Spinal cord (tissue), 9 donors: ENCODE measurements at regions not wholly inside any gene's neighbourhood (a gene's known extent, or its start where the extent isn't known, plus 50 kb on each side); places are given as distances from the start of the nearest gene placed in this dataset.
"Not testable (repeated sequence)": the region's sequence is repeated elsewhere in the genome, so short reads cannot be mapped to it uniquely, and the experiment has no call there.

Experiments used
- DNase-seq, 6 donors: peaks; one replicate each; pipeline versions ENCODE4 v3.0.0 to v3.0.0-alpha.2; 2013 to 2015; ENCODE audit warnings: low spot score in 6 of 6, low read depth in 4 of 6
- H3K27ac ChIP-seq: one replicate; pipeline ENCODE4 v1.5.1; 2013; ENCODE audit warnings: low read depth, low read length, control low read depth
- H3K27me3 ChIP-seq: one replicate; pipeline ENCODE4 v1.6.1; 2013; ENCODE audit warnings: low read length; ENCODE audit not compliant: control insufficient read depth, insufficient read depth
- H3K36me3 ChIP-seq: one replicate; pipeline ENCODE4 v1.6.1; 2013; ENCODE audit warnings: low read length; ENCODE audit not compliant: control insufficient read depth, insufficient read depth
- H3K4me1 ChIP-seq: one replicate; pipeline ENCODE4 v1.6.1; 2013; ENCODE audit warnings: low read length; ENCODE audit not compliant: control insufficient read depth, insufficient read depth
- H3K4me3 ChIP-seq: one replicate; pipeline ENCODE4 v1.5.1; 2013; ENCODE audit warnings: low read depth, low read length, control low read depth
- H3K9me3 ChIP-seq: one replicate; pipeline ENCODE4 v1.6.1; 2013; ENCODE audit warnings: low read length; ENCODE audit not compliant: control insufficient read depth, insufficient read depth
- WGBS: methylation state at CpG from one replicate; pipeline ENCODE4 v1.1.5; 2013; ENCODE audit warnings: missing lambda C conversion rate; ENCODE audit not compliant: insufficient coverage; 5-methylcytosine and 5-hydroxymethylcytosine counted together
- donor health status: healthy.

DNA sequence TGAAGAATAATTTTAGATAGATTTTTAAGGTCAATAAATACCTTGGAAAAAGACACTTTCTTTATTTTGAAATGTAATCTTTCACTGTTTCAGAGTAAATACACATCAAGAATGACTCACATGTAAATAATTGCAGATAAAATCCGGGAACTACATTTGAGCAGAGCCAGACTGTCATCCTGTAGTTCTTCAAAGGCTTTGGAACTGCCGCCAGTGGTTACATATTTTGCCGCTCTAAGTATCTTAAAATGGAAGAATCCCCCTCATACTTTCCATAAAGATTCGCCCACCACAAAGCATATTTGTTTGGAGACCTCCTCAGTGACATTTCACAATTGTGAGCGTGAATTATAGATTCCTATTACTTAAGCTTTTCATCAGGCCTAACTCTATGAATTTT lies 607.8 kb upstream of the ZFP42 start:
- DNase-seq, result no peak
- Histone ChIP-seq H3K36me3 (no peaks in the 10 kb centered on the region), H3K27ac (no peak overlapping the region), H3K4me1 (no peaks in the 10 kb centered on the region), H3K4me3 (no peak overlapping the region), H3K9me3 (no peaks in the 10 kb centered on the region), H3K27me3 (no peaks in the 10 kb centered on the region)
- WGBS, result 86% methylated on average over 4 of the region's 5 CpGs

DNA sequence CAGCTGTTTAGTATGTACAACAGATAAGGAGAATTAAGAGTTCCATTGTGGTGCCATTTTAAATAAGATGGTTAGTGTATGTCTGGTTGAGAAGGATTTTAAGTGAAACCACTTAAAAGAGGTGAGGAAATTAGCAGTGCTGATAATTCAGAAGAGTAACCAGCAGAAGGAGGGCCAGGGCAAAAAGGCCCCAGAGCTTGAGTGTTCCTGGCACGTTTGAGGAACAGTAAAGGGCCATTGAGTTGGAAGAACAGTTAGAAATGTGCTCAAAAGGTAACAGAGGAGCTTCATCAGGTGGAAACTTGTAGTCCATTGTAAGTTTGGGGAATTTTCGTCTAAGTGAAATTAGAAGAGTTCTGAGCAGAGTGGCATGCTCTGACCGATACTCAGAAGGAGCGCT lies 606.2 kb upstream of the ZFP42 start:
- H3K9me3 ChIP-seq, result no peaks in the 10 kb centered on the region
- H3K27me3 ChIP-seq, result no peaks in the 10 kb centered on the region
- 83% methylated on average over 4 of the region's 4 CpGs for WGBS
- H3K27ac ChIP-seq, result no peak overlapping the region
- DNase-seq, result no peak
- H3K36me3 ChIP-seq, result no peaks in the 10 kb centered on the region
- no peaks in the 10 kb centered on the region for H3K4me1 ChIP-seq
- H3K4me3 ChIP-seq, result no peak overlapping the region

DNA sequence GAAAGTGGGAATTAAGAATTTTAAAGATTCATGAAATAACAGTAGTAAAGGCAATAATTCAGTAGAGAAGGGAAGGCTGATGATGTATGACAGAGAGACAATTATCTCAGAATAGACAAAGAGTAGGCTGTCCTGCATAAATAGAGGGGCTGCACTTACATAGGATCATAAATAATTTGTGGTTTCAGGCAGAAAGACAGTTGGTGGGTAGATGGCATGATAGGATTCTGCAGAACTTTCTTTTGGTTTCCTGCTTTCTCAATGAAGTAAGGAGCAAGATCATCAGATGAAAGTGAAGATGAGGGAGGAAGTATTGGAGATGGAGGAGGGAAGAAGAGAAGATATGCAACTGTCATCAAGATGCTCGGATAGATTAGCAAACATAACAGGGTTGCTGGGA lies 604.9 kb upstream of the ZFP42 start:
- H3K4me1 ChIP-seq, result no peaks in the 10 kb centered on the region
- no peaks in the 10 kb centered on the region for H3K9me3 ChIP-seq
- H3K36me3 ChIP-seq, result no peaks in the 10 kb centered on the region
- no peak overlapping the region for H3K27ac ChIP-seq
- DNase-seq, result no peak
- no CpG with 5 or more reads among the region's 1 CpG for WGBS
- no peaks in the 10 kb centered on the region for H3K27me3 ChIP-seq
- H3K4me3 ChIP-seq, result no peak overlapping the region

DNA sequence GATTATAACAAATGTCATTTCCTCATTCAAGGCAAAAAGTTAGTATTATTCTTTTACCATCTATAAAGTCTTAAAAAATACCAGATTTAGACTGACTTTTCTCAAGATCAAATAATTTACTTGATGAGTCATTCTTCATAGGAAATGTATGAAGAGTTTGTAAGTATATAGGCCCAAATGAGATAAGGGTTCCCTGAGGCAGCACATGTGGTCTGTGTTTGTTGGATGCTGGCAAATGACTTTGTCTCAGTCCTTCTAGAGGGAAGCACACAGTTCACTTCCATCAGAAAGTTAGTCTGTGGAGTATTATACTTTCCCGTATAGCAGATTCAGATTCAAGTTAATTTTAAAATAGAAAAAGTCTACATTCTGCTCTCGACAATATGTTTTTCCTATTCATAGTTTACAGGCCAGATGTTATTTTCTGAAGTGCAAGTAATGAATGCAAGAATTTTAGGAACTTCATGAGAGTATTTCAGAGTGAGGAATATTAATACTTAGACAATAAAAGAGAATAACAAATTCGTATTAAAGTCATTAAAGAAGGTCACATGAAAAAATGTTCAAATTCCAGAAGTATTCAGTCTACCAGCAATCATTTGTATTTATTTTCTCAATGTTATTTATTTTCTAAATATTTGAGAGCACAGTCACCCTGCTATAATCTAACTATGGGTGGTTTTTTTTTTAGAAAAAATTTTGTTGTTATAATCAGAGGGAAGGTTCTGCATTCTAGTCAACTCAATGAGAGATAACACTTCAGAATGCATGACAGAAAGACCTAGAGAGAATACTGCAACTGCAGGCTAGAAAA lies 601.8 kb upstream of the ZFP42 start:
- Histone ChIP-seq H3K36me3 (no peaks in the 10 kb centered on the region), H3K27me3 (no peaks in the 10 kb centered on the region), H3K9me3 (no peaks in the 10 kb centered on the region), H3K4me3 (no peak overlapping the region), H3K27ac (no peak overlapping the region), H3K4me1 (no peaks in the 10 kb centered on the region)
- no peak for DNase-seq
- no CpG with 5 or more reads among the region's 3 CpGs for WGBS

DNA sequence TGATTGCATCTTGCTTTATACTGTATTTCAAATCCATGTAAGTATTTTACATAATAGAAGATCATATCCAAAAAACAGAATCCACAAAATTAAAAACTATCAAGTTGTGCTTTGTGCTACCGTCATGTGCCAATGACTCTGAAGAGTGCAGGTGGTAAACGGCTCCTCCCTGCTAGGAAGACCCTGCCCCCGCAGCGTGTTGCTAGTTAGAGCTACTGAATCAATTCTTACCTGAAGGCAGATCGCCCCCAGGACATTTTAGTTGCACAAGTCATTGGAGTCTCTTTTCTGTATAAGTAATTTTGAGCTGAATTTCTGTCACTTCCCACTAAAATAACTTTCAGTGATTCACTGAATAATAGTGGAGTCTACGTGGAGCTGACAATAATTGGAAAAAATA lies 599.5 kb upstream of the ZFP42 start:
- H3K27ac ChIP-seq, result no peak overlapping the region
- no peaks in the 10 kb centered on the region for H3K27me3 ChIP-seq
- H3K4me1 ChIP-seq, result no peaks in the 10 kb centered on the region
- WGBS, result 77% methylated on average over 3 of the region's 6 CpGs
- no peaks in the 10 kb centered on the region for H3K9me3 ChIP-seq
- no peak overlapping the region for H3K4me3 ChIP-seq
- no peaks in the 10 kb centered on the region for H3K36me3 ChIP-seq
- DNase-seq, result peak in 1 of 6 donors; percentile 16

DNA sequence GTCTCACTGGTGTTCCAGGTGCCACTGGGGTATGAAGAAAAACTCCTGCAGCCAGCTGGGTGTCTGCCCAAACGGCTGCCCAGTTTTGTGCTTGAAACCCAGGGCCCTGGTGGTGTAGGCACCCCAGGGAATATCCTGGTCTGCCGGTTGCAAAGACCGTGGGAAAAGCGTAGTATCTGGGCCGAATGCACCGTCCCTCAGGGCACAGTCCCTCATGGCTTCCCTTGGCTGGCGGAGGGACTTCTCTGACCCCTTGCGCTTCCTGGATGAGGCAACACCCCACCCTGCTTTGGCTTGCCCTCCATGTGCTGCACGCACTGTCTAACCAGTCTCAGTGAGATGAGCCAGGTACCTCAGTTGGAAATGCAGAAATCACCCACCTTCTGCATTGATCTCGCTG lies 587.1 kb upstream of the ZFP42 start:
- not testable (repeated sequence) for H3K4me3 ChIP-seq, DNase-seq, H3K4me1 ChIP-seq, H3K27ac ChIP-seq, H3K27me3 ChIP-seq, H3K36me3 ChIP-seq, H3K9me3 ChIP-seq
- 94% methylated on average over 10 of the region's 10 CpGs for WGBS

DNA sequence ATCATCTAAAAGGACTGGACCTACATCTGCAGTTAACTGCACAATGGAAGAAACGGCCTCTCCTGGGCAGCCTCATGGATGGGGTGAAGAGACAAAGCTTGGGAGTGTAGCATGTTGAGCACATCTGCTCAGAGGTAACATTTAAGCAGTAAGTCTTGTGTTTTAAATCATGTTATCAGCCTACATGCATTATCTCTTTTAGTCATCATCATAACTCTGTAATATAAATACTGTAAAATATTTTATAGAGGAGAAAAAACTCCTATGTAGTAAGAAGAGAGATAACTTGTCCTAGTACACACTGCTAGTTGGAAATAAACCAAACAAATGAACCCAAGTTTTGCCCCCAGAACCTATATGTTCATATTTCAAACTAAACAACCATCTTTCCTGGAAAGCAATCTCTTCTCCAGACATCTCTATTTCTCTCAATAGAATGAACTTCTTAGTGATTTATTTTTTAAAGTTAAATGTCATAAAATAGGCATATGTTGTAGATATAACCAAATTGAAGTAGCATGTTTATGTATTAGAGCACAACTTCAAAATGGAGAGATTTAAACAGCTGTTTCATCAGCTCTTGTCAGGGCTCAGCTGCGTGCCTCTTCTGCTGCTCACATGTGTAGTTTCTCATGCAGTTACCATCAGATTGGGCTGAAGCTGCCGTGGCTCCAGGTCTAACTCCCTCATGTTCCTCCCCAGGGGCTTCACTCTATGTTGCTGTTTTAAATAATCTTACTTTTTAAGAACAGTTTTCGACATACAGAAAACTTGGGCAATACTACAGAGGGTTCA lies 581.8 kb upstream of the ZFP42 start:
- no peak overlapping the region for H3K4me3 ChIP-seq
- WGBS, result 91% methylated on average over 1 of the region's 4 CpGs
- no peaks in the 10 kb centered on the region for H3K36me3 ChIP-seq
- H3K9me3 ChIP-seq, result no peaks in the 10 kb centered on the region
- no peak for DNase-seq
- no peak overlapping the region for H3K27ac ChIP-seq
- H3K4me1 ChIP-seq, result no peaks in the 10 kb centered on the region
- no peaks in the 10 kb centered on the region for H3K27me3 ChIP-seq

DNA sequence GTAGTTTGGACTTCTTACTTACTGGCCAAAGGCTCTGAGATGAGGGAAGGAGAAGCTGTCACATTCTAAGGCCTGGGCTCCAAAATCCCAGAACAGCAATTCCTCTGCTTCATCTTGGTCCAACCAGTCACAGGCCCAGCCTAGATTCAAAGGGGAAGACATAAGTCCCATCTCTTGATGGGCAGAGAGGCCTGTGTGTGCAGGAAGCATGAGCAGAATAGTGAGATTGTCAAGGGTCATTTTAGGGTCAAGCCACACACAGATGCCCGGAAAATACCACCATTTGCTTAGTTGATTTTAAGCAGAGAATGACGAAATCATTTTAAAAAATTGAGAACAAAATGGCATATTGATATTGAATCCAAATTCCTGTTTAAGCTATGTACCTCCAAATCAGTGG lies 580.9 kb upstream of the ZFP42 start:
- Histone ChIP-seq H3K27ac (no peak overlapping the region), H3K4me3 (no peak overlapping the region), H3K4me1 (no peaks in the 10 kb centered on the region), H3K27me3 (no peaks in the 10 kb centered on the region), H3K9me3 (no peaks in the 10 kb centered on the region), H3K36me3 (no peaks in the 10 kb centered on the region)
- no CpG with 5 or more reads among the region's 2 CpGs for WGBS
- DNase-seq, result no peak

DNA sequence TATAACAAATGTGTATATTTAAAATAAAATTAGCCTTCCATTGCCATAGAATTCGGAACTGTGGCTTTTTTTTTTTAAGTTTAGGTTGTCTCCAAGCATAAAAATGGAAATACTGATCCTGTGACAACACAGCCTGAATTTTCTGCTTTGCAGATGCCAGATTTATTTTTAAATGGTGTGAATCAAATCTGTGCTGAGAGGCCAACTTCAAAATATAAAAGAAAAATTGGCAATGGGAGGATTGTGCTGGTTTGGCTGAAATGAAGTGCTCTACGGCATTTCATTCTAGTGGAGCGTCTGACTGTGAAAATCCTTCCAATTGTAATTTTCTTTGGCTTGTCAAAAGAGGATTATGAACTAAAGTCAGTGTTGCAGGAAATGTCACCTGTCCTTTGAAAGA lies 580.3 kb upstream of the ZFP42 start:
- no peak overlapping the region for H3K4me3 ChIP-seq
- DNase-seq, result peak in 2 of 6 donors; percentile 50 to 85
- H3K36me3 ChIP-seq, result no peaks in the 10 kb centered on the region
- no peaks in the 10 kb centered on the region for H3K27me3 ChIP-seq
- WGBS, result 100% methylated on average over 1 of the region's 3 CpGs
- H3K27ac ChIP-seq, result no peak overlapping the region
- no peaks in the 10 kb centered on the region for H3K4me1 ChIP-seq
- H3K9me3 ChIP-seq, result no peaks in the 10 kb centered on the region

DNA sequence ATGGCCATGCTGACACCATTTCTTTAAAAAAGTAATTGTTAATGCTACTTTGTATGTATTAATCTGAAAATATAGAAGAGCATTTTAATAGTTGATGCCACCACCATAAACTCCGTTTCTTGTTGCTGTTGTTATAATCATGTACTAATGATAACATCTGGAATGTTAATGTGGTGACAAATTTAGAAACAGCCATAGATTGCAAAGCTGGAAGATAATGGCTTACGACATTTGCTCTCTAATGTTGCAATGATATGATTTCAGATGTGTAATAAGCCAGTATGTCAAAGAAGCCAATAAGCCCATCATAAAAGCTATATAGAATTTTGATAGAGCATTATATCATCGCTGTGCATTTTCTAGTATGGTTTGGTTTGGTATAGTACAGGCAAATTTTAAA lies 579.4 kb upstream of the ZFP42 start:
- no peaks in the 10 kb centered on the region for H3K27me3 ChIP-seq
- no CpG with 5 or more reads among the region's 3 CpGs for WGBS
- no peaks in the 10 kb centered on the region for H3K9me3 ChIP-seq
- H3K4me3 ChIP-seq, result no peak overlapping the region
- no peak overlapping the region for H3K27ac ChIP-seq
- H3K36me3 ChIP-seq, result no peaks in the 10 kb centered on the region
- no peaks in the 10 kb centered on the region for H3K4me1 ChIP-seq
- DNase-seq, result peak in 1 of 6 donors; percentile 23
